ENCODE measurements at regions not wholly inside any gene's neighbourhood (a gene's known extent, or its start where the extent isn't known, plus 50 kb on each side); places are given as distances from the start of the nearest gene placed in this dataset.

- DNase-seq, result no peak
Observed at GRCh38 chrX:8232406-8232805, 61.3 kb upstream of the VCX2 start.

GRCh38 chrX:8233091-8233490 is 62.0 kb upstream of the VCX2 start:
- DNase-seq, result no peak

GRCh38 chrX:8235026-8235425 is 64.0 kb upstream of the VCX2 start:
- no peak for DNase-seq

DNA sequence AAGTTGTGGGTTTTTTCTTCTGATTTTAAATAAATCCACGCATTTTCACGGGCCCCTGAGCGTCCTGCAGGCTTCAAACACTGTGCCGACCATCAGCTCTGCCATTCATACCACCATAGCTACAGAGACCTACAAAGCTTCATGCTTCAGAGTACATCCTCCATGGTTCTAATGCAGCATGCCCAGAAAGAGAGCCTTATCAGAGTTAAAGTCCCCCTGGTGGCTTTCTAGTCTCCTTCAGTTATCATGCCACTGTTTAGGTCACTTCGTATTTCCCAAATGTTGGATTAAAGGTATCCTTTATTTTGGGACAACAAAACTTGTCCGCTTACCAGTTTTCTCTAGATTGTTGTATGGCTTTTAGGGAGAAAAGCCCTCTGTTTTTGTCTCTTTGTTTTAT is 66.7 kb upstream of the VCX2 start:
- DNase-seq, result no peak

- DNase-seq, result no peak
Observed at GRCh38 chrX:8242431-8243020, 71.5 kb upstream of the VCX2 start.

- no peak for DNase-seq
Observed at GRCh38 chrX:8244301-8244700, 73.2 kb upstream of the VCX2 start.

DNA sequence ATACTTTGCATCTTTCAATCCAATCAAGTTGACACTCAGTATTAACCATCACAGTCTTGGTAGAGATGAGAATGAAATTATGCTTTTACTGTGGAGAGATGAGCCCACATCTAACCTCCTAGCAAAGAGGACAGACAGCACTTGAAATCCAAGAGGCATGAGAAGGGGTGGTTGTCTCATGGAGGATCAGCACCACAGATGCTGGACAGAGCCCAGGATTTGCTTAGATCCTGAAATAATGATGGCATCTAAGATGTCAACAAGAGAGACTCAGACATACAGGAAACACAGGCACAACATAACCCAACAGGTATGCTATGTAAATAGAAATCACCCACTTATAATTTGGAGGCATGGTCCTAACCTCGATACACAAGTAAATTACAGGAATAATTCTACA is 74.3 kb upstream of the VCX2 start:
- no peak for DNase-seq

DNA sequence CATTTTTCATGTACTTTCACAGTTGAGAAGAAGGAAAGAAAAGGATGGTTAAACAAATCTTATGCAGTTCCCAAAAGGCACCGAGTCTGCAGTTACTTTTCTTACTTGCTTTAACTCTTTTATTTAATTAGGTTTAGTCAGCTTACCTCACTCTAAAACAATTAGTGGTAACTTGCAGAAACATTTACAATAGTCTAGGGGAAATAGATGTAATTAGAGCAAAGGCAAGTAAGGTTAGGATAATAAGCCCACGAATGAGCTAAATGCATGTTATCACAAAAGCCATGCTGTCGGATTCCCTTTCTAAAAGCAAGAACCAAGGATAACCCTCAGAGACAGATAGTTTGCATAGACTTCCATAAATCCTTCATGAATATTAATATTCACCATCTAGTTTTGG is 82.0 kb upstream of the VCX2 start:
- DNase-seq, result no peak

- no peak for DNase-seq
Observed at GRCh38 chrX:8254401-8254800, 83.3 kb upstream of the VCX2 start.

DNA sequence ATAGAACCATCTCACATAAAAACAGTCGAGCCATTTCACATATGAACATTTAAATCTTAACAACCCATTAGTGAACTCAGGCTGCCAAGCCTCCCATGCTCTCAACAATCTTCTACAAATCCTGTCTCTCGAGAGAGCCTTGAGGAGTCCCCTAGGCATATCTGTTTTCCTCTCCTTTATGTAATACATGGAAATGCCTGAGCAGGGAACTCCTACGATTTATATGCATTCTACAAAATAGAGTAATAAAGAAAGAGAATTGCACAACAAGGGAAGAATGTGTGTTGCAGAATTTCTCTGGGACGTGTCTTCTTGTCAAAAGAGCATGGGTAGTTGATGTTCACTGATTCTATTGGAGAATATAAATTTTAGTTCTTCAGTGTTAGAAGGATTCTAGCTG is 101.8 kb upstream of the VCX2 start:
- DNase-seq, result no peak

DNA sequence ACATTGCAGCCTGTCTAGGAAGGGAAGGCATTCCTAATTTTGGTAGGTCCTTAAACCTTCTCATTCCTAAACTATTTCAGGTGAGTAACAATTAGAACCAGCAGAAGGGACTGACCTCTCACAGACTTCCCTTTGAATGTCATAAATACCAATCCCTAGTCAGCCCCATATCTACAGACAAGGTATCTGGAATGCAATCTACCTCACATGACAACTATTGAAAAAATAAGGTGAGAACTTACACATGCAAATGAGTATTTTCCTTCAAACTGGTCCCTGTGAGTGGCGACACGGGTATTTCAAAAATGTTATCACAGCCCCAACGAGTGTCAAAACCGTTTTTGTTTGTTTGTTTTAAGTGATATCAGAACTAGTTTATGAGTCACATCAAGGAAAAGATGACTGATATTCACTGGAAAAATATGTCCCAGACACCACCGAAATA is 102.4 kb upstream of the VCX2 start:
- no peak for DNase-seq

- no peak for DNase-seq
Observed at GRCh38 chrX:8274170-8274569, 103.1 kb upstream of the VCX2 start.

GRCh38 chrX:8278557-8278956 is 107.5 kb upstream of the VCX2 start:
- no peak for DNase-seq

GRCh38 chrX:8279323-8279722 is 108.3 kb upstream of the VCX2 start:
- DNase-seq, result no peak

DNA sequence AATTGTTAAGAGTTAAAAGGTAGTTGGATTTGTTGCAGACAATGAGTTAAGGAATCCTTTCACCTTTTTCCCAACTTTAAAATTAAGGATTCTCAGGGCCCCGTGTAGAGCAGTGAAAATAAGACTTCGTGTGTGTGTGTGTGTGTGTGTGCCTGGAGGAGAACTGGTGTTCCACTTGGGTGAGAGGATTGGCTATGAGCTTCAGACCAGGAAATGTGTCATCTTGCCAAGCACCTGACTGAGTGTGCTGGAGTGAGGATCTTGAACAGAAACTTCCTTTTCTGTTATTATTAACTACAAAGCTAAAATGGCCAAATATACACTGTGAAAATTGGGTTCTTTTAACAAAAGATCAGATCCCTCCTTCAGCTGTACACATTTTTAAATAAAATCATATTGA is 113.1 kb upstream of the VCX2 start:
- no peak for DNase-seq

DNA sequence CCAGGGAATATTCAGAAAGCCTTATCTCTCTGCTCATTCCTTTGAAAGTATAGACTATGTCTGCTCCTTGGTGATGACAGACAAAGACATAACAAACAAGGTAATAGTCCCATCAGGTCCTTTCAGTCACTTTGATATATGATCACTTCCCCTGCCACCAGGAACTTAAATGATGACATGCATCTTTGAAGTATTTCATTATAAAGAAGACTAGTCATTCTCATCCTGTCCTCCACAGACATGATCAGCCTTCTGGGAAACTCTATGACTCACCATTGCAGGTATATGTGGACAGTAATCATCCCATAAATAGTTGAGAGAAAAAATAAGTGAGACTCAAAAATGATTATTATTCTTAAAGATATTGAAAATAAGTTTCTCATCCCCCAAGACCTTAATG is 117.5 kb upstream of the VCX2 start:
- DNase-seq, result no peak

GRCh38 chrX:8289523-8289922 is 118.5 kb upstream of the VCX2 start:
- no peak for DNase-seq

GRCh38 chrX:8297766-8298165 is 126.7 kb upstream of the VCX2 start:
- DNase-seq, result no peak

- no peak for DNase-seq
Observed at GRCh38 chrX:8304668-8305067, 133.6 kb upstream of the VCX2 start.

GRCh38 chrX:8305350-8305749 is 134.3 kb upstream of the VCX2 start:
- DNase-seq, result no peak

DNA sequence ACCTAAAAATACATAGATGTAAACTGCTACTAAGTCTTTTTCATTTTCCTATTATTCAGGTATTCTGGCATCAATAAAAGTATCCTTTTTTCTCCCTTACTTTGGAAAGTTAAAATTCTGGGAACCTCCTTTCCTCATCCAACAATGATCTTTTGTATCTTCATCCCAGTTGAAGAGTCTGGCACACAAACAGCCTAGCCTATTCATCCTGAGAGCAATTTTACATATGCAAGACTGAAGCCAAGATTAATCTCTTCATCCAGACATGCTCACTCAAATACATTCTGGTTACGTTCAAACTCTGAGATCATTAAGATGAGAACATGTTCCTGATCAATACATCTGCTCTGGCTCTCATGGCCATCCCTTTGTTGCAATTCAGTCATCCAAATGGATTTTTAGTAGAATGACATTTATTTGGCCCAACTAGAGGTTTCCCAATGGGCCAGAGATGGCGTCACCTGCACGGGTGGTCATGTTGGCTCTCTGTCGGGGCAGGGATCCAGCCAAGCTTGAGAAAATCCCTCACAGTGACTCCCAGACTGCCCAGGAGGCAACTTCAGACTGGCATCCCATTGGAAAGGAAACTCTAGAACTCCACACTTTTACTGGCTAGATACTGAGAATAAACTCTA is 135.3 kb upstream of the VCX2 start:
- DNase-seq, result no peak

GRCh38 chrX:8310409-8310808 is 139.3 kb upstream of the VCX2 start:
- DNase-seq, result no peak

DNA sequence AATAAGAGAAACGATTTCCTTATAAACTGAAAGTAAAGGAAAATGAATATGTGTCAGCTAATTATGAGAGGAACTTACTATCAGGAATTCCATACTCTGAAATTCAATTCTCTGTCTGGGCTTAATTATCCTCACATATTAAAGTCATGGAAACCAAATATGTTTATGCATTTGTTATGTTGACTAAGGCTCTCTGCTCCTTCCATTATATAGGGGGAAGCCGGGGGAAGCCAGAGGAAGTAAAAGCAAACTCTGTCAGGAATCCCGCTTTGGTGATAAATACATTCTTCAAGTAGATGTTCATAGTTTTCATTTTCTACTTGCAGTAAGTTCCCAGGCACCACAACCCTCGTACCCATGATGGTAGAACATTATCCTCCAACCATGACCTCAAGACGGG is 142.8 kb upstream of the VCX2 start:
- DNase-seq, result no peak

DNA sequence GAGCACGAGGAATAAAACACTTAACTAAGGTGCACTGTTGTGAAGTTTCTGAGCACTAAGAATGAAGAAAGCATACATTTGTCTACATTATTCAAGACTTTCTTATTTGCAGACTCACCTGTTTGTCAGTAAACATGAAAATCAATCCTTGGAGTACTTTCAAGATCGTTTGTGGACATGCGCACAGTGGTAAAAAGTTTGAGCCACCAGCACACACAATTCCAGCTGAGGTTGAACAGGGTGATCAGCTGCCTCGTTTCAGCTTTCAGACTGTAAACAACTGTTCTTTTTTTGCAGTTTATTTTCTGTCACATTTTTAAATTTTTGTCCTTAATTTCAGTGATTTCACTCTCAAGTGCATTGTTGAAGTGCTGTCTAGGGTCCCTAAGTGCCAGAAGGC is 143.8 kb upstream of the VCX2 start:
- DNase-seq, result no peak

GRCh38 chrX:8319359-8319758 is 145.3 kb upstream of the VCX3B start:
- DNase-seq, result no peak
